ENCODE measurements at regions not wholly inside any gene's neighbourhood (a gene's known extent, or its start where the extent isn't known, plus 50 kb on each side); places are given as distances from the start of the nearest gene placed in this dataset.

DNA sequence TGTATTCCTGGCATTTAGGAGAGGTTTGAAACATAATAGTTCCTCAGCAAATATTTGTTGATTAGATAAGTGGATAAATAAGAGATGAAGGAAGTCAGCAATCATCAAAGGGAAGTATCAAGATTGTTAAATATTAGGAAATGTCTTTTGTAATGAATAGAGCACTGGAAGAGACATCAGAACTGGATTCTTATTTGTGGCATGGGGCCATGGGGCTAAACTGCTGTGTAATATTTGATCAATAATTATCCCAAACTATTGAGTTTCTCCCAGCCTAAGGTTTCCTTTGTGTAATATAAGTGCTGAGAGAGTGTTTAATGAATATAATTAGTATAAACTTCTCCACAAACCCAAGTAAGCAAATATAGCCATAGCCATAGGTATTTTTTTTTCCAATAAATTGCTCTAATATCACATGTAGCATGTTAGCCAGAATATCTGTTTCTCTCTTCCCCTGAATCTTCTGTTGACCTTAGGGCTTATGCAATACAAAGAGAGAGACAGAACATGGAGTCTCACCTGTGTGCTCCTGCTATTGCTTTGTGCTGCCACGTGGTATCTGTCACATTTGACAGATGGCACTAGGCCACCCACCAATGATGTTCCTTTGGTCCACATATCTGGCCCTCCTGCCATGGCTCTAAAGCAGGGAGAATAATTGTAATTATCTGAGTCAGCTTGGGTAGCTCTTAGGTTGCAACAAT is 658.7 kb downstream of the SOX5 start:
- TF ChIP-seq ELK1 (IDR thresholded peaks at IDR 0.05; ENCODE audit: borderline replicate concordance, low read depth, low read length) (no peak), MAFK (IDR thresholded peaks at IDR 0.05; ENCODE audit: low read depth, low read length) (no peak), NFE2L2 (IDR thresholded peaks at IDR 0.05; ENCODE audit: low read depth, low read length) (no peak), RCOR1 (IDR thresholded peaks at IDR 0.05; ENCODE audit: insufficient replicate concordance, low read length) (no peak), CEBPB (IDR thresholded peaks at IDR 0.05; ENCODE audit: low read depth, low read length) (no peak), FOS (IDR thresholded peaks at IDR 0.05; ENCODE audit: low read depth, low read length) (no peak), MXI1 (IDR thresholded peaks at IDR 0.05; ENCODE audit: borderline replicate concordance, low read depth, low read length) (no peak), MAZ (IDR thresholded peaks at IDR 0.05; ENCODE audit: borderline replicate concordance, low read depth, low read length) (no peak)
- TF ChIP-seq, protein P1, sequence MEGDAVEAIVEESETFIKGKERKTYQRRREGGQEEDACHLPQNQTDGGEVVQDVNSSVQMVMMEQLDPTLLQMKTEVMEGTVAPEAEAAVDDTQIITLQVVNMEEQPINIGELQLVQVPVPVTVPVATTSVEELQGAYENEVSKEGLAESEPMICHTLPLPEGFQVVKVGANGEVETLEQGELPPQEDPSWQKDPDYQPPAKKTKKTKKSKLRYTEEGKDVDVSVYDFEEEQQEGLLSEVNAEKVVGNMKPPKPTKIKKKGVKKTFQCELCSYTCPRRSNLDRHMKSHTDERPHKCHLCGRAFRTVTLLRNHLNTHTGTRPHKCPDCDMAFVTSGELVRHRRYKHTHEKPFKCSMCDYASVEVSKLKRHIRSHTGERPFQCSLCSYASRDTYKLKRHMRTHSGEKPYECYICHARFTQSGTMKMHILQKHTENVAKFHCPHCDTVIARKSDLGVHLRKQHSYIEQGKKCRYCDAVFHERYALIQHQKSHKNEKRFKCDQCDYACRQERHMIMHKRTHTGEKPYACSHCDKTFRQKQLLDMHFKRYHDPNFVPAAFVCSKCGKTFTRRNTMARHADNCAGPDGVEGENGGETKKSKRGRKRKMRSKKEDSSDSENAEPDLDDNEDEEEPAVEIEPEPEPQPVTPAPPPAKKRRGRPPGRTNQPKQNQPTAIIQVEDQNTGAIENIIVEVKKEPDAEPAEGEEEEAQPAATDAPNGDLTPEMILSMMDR (conservative IDR thresholded peaks at IDR 0.05; ENCODE audit: low read depth, low read length), result no peak
- no peaks in the 10 kb centered on the region for H3K4me1 ChIP-seq (ENCODE audit: control insufficient read depth, insufficient read depth, low read length)
- no peak overlapping the region for H2AK5ac ChIP-seq (ENCODE audit: low read depth, low read length)
- H2AFZ ChIP-seq (replicated peaks; ENCODE audit: low read length, poor library complexity), result no peak overlapping the region
- H3K4me3 ChIP-seq (ENCODE audit: insufficient read depth, low read depth, low read length), result no peak overlapping the region
- H3K27ac ChIP-seq (ENCODE audit: insufficient read depth, low read length), result no peak overlapping the region
- H3K9me1 ChIP-seq (ENCODE audit: insufficient read depth, low read length), result no peaks in the 10 kb centered on the region
- no peak overlapping the region for H2BK120ac ChIP-seq (ENCODE audit: low read depth, low read length)
- H4K91ac ChIP-seq (ENCODE audit: insufficient read depth, low read depth, low read length), result no peak overlapping the region
- H2BK5ac ChIP-seq (ENCODE audit: low read depth, low read length, poor library complexity, severe bottlenecking), result no peak overlapping the region
- no peak overlapping the region for H3K4me2 ChIP-seq (ENCODE audit: low read depth, low read length)
- no peak overlapping the region for H3K18ac ChIP-seq (ENCODE audit: low read depth, low read length)
- no peak overlapping the region for H4K5ac ChIP-seq (ENCODE audit: low read depth, low read length)
- dilution Hi-C loops (cut with HindIII; ENCODE audit: low sequenced_read_pairs, unreplicated experiment), result no loop called here
- H3K14ac ChIP-seq (replicated peaks; ENCODE audit: low read depth, low read length), result no peak overlapping the region
- no peaks in the 10 kb centered on the region for H4K20me1 ChIP-seq (ENCODE audit: insufficient read depth, low read length)
- no TSS peak for BruUV-seq (replicated peaks)
- H3K79me1 ChIP-seq (ENCODE audit: low read depth in 1 of 2, low read length in 2 of 2), result no peaks in the 10 kb centered on the region
- WGBS, 2 experiments (ENCODE audit: extremely low coverage in 2 of 2, insufficient read length in 1 of 2), result no CpG with 5 or more reads among the region's 1 CpG
- H2BK20ac ChIP-seq (ENCODE audit: low read depth, low read length), result no peak overlapping the region
- H3K9ac ChIP-seq (ENCODE audit: low read depth, low read length), result no peak overlapping the region
- H3K27me3 ChIP-seq (ENCODE audit: control insufficient read depth, insufficient read depth, low read length), result no peaks in the 10 kb centered on the region
- ChIA-PET CTCF (no interaction called here), POLR2A (ENCODE audit: unreplicated experiment) (no interaction called here)
- H3K56ac ChIP-seq (ENCODE audit: extremely low read depth, insufficient read depth, low read length), result no peak overlapping the region
- H3K9me3 ChIP-seq (ENCODE audit: control insufficient read depth, insufficient read depth, low read length), result no peaks in the 10 kb centered on the region
- intact Hi-C loops (cut with micrococcal nuclease), result no loop called here
- H3K4ac ChIP-seq (ENCODE audit: low read depth, low read length), result no peak overlapping the region
- ATAC-seq (ENCODE audit: low read depth), result no peak
- in situ Hi-C loops (cut with MboI; ENCODE audit: low sequenced_read_pairs), result no loop called here
- no peak for DNase-seq
- no peak overlapping the region for H2AK9ac ChIP-seq (replicated peaks; ENCODE audit: low read depth, low read length, poor library complexity)
- no peak overlapping the region for H3K23ac ChIP-seq (ENCODE audit: low read depth, low read length)
- H2BK15ac ChIP-seq (ENCODE audit: low read depth, low read length), result no peak overlapping the region
- H4K8ac ChIP-seq (ENCODE audit: low read depth in 2 of 2, low read length in 2 of 2), result no peak overlapping the region
- no peaks in the 10 kb centered on the region for H3K36me3 ChIP-seq (ENCODE audit: control insufficient read depth, insufficient read depth, low read length)
